GM18519 (cell line): ENCODE measurements at regions not wholly inside any gene's neighbourhood (a gene's known extent, or its start where the extent isn't known, plus 50 kb on each side); places are given as distances from the start of the nearest gene placed in this dataset.

Experiments used
- ATAC-seq: cut with Tn5 transposase; IDR thresholded peaks from one replicate; pipeline ENCODE4 v1.9.1; 2021; ENCODE audit warnings: mild to moderate bottlenecking, moderate library complexity; ENCODE audit not compliant: unreplicated experiment, low FRiP score

- no peak for ATAC-seq
These were observed 74.2 kb upstream of the CXADR start for GRCh38 chr21:17438635-17439034.

GRCh38 chr21:17440969-17441368 lies 71.9 kb upstream of the CXADR start:
- no peak for ATAC-seq

- no peak for ATAC-seq
These were observed 71.5 kb upstream of the CXADR start for GRCh38 chr21:17441370-17441769.

GRCh38 chr21:17442165-17442564 lies 70.7 kb upstream of the CXADR start:
- ATAC-seq, result no peak

GRCh38 chr21:17444828-17445227 lies 68.0 kb upstream of the CXADR start:
- no peak for ATAC-seq

GRCh38 chr21:17446737-17447136 lies 66.1 kb upstream of the CXADR start:
- no peak for ATAC-seq

- no peak for ATAC-seq
These were observed 63.1 kb upstream of the CXADR start for GRCh38 chr21:17449701-17450100.

- ATAC-seq, result no peak
These were observed 61.4 kb upstream of the CXADR start for GRCh38 chr21:17451364-17451891.

GRCh38 chr21:17454315-17455027 lies 58.4 kb upstream of the CXADR start:
- peak; percentile 87 for ATAC-seq

GRCh38 chr21:17455028-17455353 lies 57.9 kb upstream of the CXADR start:
- no peak for ATAC-seq

- no peak for ATAC-seq
These were observed 57.4 kb upstream of the CXADR start for GRCh38 chr21:17455451-17455850.

- ATAC-seq, result no peak
These were observed 54.6 kb upstream of the CXADR start for GRCh38 chr21:17458279-17458678.

GRCh38 chr21:17460094-17460493 lies 52.7 kb upstream of the CXADR start:
- no peak for ATAC-seq

GRCh38 chr21:17461014-17461413 lies 51.8 kb upstream of the CXADR start:
- no peak for ATAC-seq

GRCh38 chr21:17461582-17461981 lies 51.3 kb upstream of the CXADR start:
- no peak for ATAC-seq

GRCh38 chr21:17462276-17462981 lies 50.4 kb upstream of the CXADR start:
- no peak for ATAC-seq
